Stomach (tissue), 8 donors: ENCODE measurements at regions not wholly inside any gene's neighbourhood (a gene's known extent, or its start where the extent isn't known, plus 50 kb on each side); places are given as distances from the start of the nearest gene placed in this dataset.

ENCODE experiments used
- DNase-seq, 2 donors: peaks; one replicate each; pipeline versions ENCODE4 v3.0.0 to v3.0.0-alpha.2; 2013 to 2019
- H3K27ac ChIP-seq, 5 donors: fragments of 200-600 bp in 4 of 5; sonication (generic) in 4 of 5; one replicate each; pipeline ENCODE4 v1.5.1; 2013 to 2019; ENCODE audit warnings: mild to moderate bottlenecking in 1 of 5, moderate library complexity in 1 of 5
- H3K27me3 ChIP-seq, 3 donors: fragments of 200-600 bp; sonication (generic); one replicate each; pipeline ENCODE4 v1.5.1; 2017 to 2019; ENCODE audit warnings: mixed run types in 1 of 3
- H3K36me3 ChIP-seq, 4 donors: fragments of 200-600 bp; sonication (generic); 1 replicate in 3 of 4; 2 replicates in 1 of 4; pipeline ENCODE4 v1.5.1; 2016 to 2019
- H3K4me1 ChIP-seq, 4 donors: fragments of 200-600 bp; sonication (generic); one replicate each; pipeline ENCODE4 v1.5.1; 2016 to 2019
- H3K4me3 ChIP-seq, 4 donors: fragments of 200-600 bp; sonication (generic) in 3 of 4; one replicate each; pipeline ENCODE4 v1.5.1; 2016 to 2019; ENCODE audit warnings: mild to moderate bottlenecking in 1 of 4
- H3K9me3 ChIP-seq, 4 donors: fragments of 200-600 bp; sonication (generic); one replicate each; pipeline ENCODE4 v1.5.1; 2016 to 2019
- EP300 ChIP-seq: sonication (generic); formaldehyde crosslinking; IDR thresholded peaks from one replicate; pipeline ENCODE4 v1.6.1; 2017; ENCODE audit warnings: antibody characterized with exemption
- POLR2A ChIP-seq, 4 donors: fragments of 450-650 bp; IDR thresholded peaks; one replicate each; pipeline ENCODE4 v1.6.1; 2016; ENCODE audit warnings: antibody characterized with exemption in 4 of 4, control low read depth in 2 of 4, mild to moderate bottlenecking in 1 of 4, moderate library complexity in 1 of 4
- POLR2AphosphoS5 ChIP-seq, 3 donors: sonication (generic); formaldehyde crosslinking; IDR thresholded peaks; one replicate each; pipeline ENCODE4 v1.6.1; 2016; ENCODE audit warnings: antibody characterized with exemption in 3 of 3
- WGBS, 5 donors: extraction: QIAGEN DNeasy Blood & Tissue Kit in 3 of 5; methylation state at CpG; one replicate each; pipeline versions ENCODE4 v1.1.5 to v1.1.7; 2013 to 2018; 5-methylcytosine and 5-hydroxymethylcytosine counted together
- intact Hi-C: fragments of 100-400 bp; cut with DNase I; formaldehyde crosslinking; loops from one replicate; pipeline ENCODE4 v1.15.1; 2023; ENCODE audit warnings: low total_unique reads
- TF ChIP-seq, protein P1 (sequence below), 7 experiments: fragments of 450-650 bp in 4 of 7; fragments of 200-600 bp in 3 of 7; sonication (generic) in 3 of 7; IDR thresholded peaks; one replicate each; pipeline ENCODE4 v1.5.1; 2016 to 2019; ENCODE audit warnings: antibody characterized with exemption in 7 of 7, control low read depth in 2 of 7, mild to moderate bottlenecking in 1 of 7
- donor health status: healthy with polysubstance abuse.
- donor health status: Bipolar disorder and iron deficiency.
- donor health status: healthy.

- 90 to 97% (median 96%) methylated on average over 4 to 6 of the region's 6 CpGs for WGBS, 5 donors
- intact Hi-C loops: no loop called here
- TF ChIP-seq EP300: no peak
- TF ChIP-seq, protein P1, sequence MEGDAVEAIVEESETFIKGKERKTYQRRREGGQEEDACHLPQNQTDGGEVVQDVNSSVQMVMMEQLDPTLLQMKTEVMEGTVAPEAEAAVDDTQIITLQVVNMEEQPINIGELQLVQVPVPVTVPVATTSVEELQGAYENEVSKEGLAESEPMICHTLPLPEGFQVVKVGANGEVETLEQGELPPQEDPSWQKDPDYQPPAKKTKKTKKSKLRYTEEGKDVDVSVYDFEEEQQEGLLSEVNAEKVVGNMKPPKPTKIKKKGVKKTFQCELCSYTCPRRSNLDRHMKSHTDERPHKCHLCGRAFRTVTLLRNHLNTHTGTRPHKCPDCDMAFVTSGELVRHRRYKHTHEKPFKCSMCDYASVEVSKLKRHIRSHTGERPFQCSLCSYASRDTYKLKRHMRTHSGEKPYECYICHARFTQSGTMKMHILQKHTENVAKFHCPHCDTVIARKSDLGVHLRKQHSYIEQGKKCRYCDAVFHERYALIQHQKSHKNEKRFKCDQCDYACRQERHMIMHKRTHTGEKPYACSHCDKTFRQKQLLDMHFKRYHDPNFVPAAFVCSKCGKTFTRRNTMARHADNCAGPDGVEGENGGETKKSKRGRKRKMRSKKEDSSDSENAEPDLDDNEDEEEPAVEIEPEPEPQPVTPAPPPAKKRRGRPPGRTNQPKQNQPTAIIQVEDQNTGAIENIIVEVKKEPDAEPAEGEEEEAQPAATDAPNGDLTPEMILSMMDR (IDR thresholded peaks at IDR 0.05): no peak
- no peak for TF ChIP-seq POLR2AphosphoS5 (IDR thresholded peaks at IDR 0.05)
- no peak for TF ChIP-seq POLR2A (IDR thresholded peaks at IDR 0.05)
Observed at GRCh38 chr2:172247203-172247602, 144.5 kb upstream of the DLX2 start.

DNA sequence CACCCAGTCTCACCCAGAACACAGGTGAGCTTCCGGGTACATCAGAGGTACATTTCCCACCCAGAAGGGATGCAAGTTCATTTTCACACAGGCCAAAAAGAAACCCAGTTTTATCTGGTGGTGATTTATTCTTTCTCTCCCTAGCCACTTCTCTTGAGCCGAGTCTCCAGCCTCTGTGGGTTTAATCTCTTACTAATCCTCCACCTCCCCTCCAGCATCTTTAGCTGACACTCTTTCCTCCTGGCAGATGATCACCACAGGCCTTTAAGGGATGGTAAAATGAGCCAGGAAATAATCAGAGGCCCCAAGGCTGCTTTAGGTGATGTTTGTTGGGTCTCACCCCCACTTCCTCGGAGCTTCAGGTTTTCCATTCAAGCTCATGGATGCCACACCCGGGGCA lies 145.7 kb upstream of the DLX2 start:
- H3K27ac ChIP-seq: no peak overlapping the region
- peaks cover 0 to 3% (median under 1%) of the 10 kb centered on the region in 4 donors for H3K4me1 ChIP-seq
- intact Hi-C loops: no loop called here
- no peak overlapping the region for H3K4me3 ChIP-seq
- no peaks in the 10 kb centered on the region for H3K27me3 ChIP-seq
- H3K36me3 ChIP-seq: no peaks in the 10 kb centered on the region
- DNase-seq: no peak
- no peaks in the 10 kb centered on the region for H3K9me3 ChIP-seq
- 66 to 86% (median 70%) methylated on average over 4 of the region's 4 CpGs for WGBS, 5 donors
- TF ChIP-seq EP300 (no peak), POLR2AphosphoS5 (IDR thresholded peaks at IDR 0.05) (no peak), POLR2A (IDR thresholded peaks at IDR 0.05) (no peak)
- TF ChIP-seq, protein P1 (IDR thresholded peaks at IDR 0.05): no peak

More at GRCh38 chr2:172247203-172247602, 144.5 kb upstream of the DLX2 start:
- no peak overlapping the region for H3K27ac ChIP-seq
- H3K4me3 ChIP-seq: no peak overlapping the region
- DNase-seq: no peak
- no peaks in the 10 kb centered on the region for H3K9me3 ChIP-seq
- H3K27me3 ChIP-seq: no peaks in the 10 kb centered on the region
- H3K4me1 ChIP-seq: no peaks in the 10 kb centered on the region
- no peaks in the 10 kb centered on the region for H3K36me3 ChIP-seq

DNA sequence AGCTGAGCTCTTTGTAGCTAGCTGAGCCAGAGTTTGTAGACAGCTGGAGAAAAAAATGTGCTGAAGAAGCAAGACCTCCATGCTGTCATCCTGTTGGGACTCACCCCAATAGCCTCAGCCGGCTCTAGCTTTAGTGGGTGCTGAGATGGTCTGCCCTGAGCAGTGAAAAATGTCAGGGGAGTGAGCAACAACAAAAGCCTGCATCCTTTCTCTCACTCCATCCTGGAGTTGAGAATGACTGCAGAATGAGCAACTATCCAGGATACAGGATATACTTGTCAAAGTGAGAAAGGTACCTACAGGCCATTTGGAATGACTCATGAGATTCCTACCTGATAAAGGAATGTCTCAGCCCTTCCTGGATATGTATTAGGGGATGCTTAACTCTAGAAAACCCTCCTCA lies 146.1 kb upstream of the DLX2 start:
- H3K27me3 ChIP-seq: no peaks in the 10 kb centered on the region
- intact Hi-C loops: no loop called here
- H3K4me3 ChIP-seq: no peak overlapping the region
- H3K36me3 ChIP-seq: no peaks in the 10 kb centered on the region
- TF ChIP-seq, protein P1 (IDR thresholded peaks at IDR 0.05): no peak
- no peak for TF ChIP-seq POLR2AphosphoS5 (IDR thresholded peaks at IDR 0.05)
- no peaks in the 10 kb centered on the region for H3K9me3 ChIP-seq
- 67 to 91% (median 83%) methylated on average over 1 of the region's 1 CpG for WGBS, 5 donors
- DNase-seq: no peak
- no peak overlapping the region for H3K27ac ChIP-seq
- H3K4me1 ChIP-seq: peaks cover 0 to 7% (median 2%) of the 10 kb centered on the region in 4 donors

DNA sequence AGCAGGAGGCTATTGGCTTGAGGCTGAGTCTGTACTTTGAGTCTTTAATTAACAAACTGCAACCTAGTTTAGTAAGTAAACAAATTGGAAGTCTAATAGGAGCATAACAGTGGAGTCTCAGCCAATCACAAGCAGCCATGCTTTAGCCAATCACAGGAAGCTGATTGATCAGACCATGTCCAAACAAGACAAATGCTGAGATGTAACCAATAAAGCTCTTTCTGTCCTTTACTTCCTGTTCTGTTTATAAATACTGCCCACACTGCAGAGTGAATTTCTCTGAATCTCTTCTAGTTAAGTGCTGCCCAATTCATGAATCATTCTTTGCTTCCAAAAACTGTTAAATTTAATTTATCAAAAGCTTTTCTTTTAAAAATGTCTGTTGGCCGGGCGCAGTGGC lies 146.6 kb upstream of the DLX2 start:
- intact Hi-C loops: no loop called here
- H3K4me1 ChIP-seq: peaks cover 0 to 9% (median 2%) of the 10 kb centered on the region in 4 donors
- no peak for DNase-seq
- WGBS, 5 donors: 73 to 97% (median 93%) methylated on average over 2 of the region's 2 CpGs
- TF ChIP-seq POLR2A (IDR thresholded peaks at IDR 0.05) (no peak), POLR2AphosphoS5 (IDR thresholded peaks at IDR 0.05) (no peak), EP300 (no peak)
- TF ChIP-seq, protein P1 (IDR thresholded peaks at IDR 0.05): no peak
- no peaks in the 10 kb centered on the region for H3K36me3 ChIP-seq
- H3K4me3 ChIP-seq: no peak overlapping the region
- no peaks in the 10 kb centered on the region for H3K27me3 ChIP-seq
- no peak overlapping the region for H3K27ac ChIP-seq
- H3K9me3 ChIP-seq: no peaks in the 10 kb centered on the region
